Kidney epithelial cell (primary cell): ENCODE measurements at regions not wholly inside any gene's neighbourhood (a gene's known extent, or its start where the extent isn't known, plus 50 kb on each side); places are given as distances from the start of the nearest gene placed in this dataset.

Experiments used
- DNase-seq: peaks from one replicate; pipeline ENCODE4 v3.0.0-alpha.2; 2010; ENCODE audit warnings: low read depth
- H3K27me3 ChIP-seq: 2 replicates; pipeline ENCODE4 v1.6.0; 2011; ENCODE audit warnings: low read length; ENCODE audit not compliant: control insufficient read depth, insufficient read depth
- H3K36me3 ChIP-seq: 2 replicates; pipeline ENCODE4 v1.5.1; 2011; ENCODE audit warnings: low read length; ENCODE audit not compliant: control insufficient read depth, insufficient read depth
- H3K4me3 ChIP-seq: 2 replicates; pipeline ENCODE4 v1.5.1; 2011; ENCODE audit warnings: low read depth, mild to moderate bottlenecking, control low read depth, low read length
- CTCF ChIP-seq: IDR thresholded peaks from 2 replicates; pipeline ENCODE4 v1.5.1; 2011; ENCODE audit warnings: mild to moderate bottlenecking, moderate library complexity, low read length, control low read depth, inconsistent platforms; ENCODE audit not compliant: insufficient read depth, poor library complexity, severe bottlenecking

- no peaks in the 10 kb centered on the region for H3K36me3 ChIP-seq
- no peaks in the 10 kb centered on the region for H3K27me3 ChIP-seq
- TF ChIP-seq CTCF, result no peak
- H3K4me3 ChIP-seq, result no peak overlapping the region
- no peak for DNase-seq
These were observed 107.0 kb upstream of the LSAMP start for GRCh38 chr3:116552246-116552645.

- H3K27me3 ChIP-seq, result no peaks in the 10 kb centered on the region
- no peaks in the 10 kb centered on the region for H3K36me3 ChIP-seq
- no peak for DNase-seq
- no peak for TF ChIP-seq CTCF
- no peak overlapping the region for H3K4me3 ChIP-seq
These were observed 108.1 kb upstream of the LSAMP start for GRCh38 chr3:116553355-116553754.

GRCh38 chr3:116561529-116561928 lies 116.2 kb upstream of the LSAMP start:
- no peaks in the 10 kb centered on the region for H3K27me3 ChIP-seq
- TF ChIP-seq CTCF, result no peak
- no peaks in the 10 kb centered on the region for H3K36me3 ChIP-seq
- DNase-seq, result no peak
- no peak overlapping the region for H3K4me3 ChIP-seq

- no peaks in the 10 kb centered on the region for H3K36me3 ChIP-seq
- TF ChIP-seq CTCF, result no peak
These were observed 118.1 kb upstream of the LSAMP start for GRCh38 chr3:116563351-116563750.

GRCh38 chr3:116566478-116566960 lies 121.2 kb upstream of the LSAMP start:
- no peaks in the 10 kb centered on the region for H3K36me3 ChIP-seq
- no peak for DNase-seq
- no peaks in the 10 kb centered on the region for H3K27me3 ChIP-seq
- no peak for TF ChIP-seq CTCF
- no peak overlapping the region for H3K4me3 ChIP-seq

More at GRCh38 chr3:116563351-116563750, 118.1 kb upstream of the LSAMP start:
- no peak overlapping the region for H3K4me3 ChIP-seq
- H3K27me3 ChIP-seq, result no peaks in the 10 kb centered on the region
- DNase-seq, result no peak

GRCh38 chr3:116569611-116570010 lies 124.3 kb upstream of the LSAMP start:
- no peak for DNase-seq
- Histone ChIP-seq H3K27me3 (no peaks in the 10 kb centered on the region), H3K36me3 (no peaks in the 10 kb centered on the region), H3K4me3 (no peak overlapping the region)
- no peak for TF ChIP-seq CTCF
